ENCODE measurements at regions not wholly inside any gene's neighbourhood (a gene's known extent, or its start where the extent isn't known, plus 50 kb on each side); places are given as distances from the start of the nearest gene placed in this dataset.

DNA sequence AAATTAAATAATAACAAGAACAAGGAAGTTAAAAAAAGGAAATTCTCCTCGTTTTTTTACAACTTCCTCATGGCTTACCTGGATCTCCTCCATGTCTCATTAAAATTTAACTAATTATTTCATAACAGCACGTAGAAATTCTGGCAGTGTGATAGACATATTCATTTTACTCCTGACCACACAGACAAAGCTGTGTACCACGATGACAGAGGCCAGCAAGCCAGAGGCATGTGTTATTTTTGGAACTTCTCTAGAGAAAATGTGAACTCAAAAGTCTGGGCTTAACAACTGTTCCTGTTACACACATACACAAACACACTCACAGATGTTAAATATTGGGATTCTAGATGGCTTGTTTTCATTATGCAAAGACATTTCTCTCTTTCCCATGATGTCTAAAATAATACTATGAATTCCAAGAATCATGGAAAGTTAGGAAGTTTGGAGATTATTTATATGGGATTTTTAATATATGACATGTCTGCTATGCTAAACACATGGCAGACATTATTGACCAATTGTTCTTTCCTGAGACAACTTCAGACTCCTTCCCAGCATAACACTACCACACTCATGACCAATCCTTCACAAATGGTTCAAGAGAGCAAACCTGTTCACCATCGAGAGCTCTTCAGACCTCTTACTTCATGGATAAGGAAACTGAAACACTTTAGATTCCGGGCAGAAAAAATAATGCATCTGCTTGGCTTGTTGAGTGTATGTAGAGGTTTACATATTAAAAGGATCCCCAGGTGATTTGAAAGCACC lies 158.7 kb downstream of the DACT1 start:
- no peaks in the 10 kb centered on the region for H3K36me3 ChIP-seq (replicated peaks in 1 of 2; ENCODE audit: control insufficient read depth in 1 of 2, insufficient read depth in 2 of 2, low read length in 1 of 2)
- ChIA-PET CTCF (interaction anchor here (0.9 to 1.9 kb wide), 2 partner anchors 7 to 11 kb away, joined by 3 to 6 read pairs; no protein-coding TSS in a partner anchor), POLR2A (no interaction called here)
- no peak for DNase-seq
- no peak overlapping the region for H3K9ac ChIP-seq
- H3K27ac ChIP-seq (ENCODE audit: low read depth in 2 of 2, low read length in 1 of 2): no peak overlapping the region
- TF ChIP-seq POLR2AphosphoS5 (IDR thresholded peaks at IDR 0.05; ENCODE audit: low read depth, low read length) (no peak), JUND (IDR thresholded peaks at IDR 0.05) (no peak), ELF1 (IDR thresholded peaks at IDR 0.05) (no peak), TEAD4 (IDR thresholded peaks at IDR 0.05; ENCODE audit: borderline replicate concordance, insufficient read depth) (no peak), EZH2phosphoT487 (IDR thresholded peaks at IDR 0.05; ENCODE audit: borderline replicate concordance, low read depth) (no peak), SIN3A (IDR thresholded peaks at IDR 0.05; ENCODE audit: borderline replicate concordance, low read depth, low read length) (no peak), NFIC (IDR thresholded peaks at IDR 0.05; ENCODE audit: borderline replicate concordance) (no peak), GABPA (IDR thresholded peaks at IDR 0.05; ENCODE audit: low read depth) (no peak), YY1 (IDR thresholded peaks at IDR 0.05; ENCODE audit: low read depth) (no peak), MXI1 (IDR thresholded peaks at IDR 0.05; ENCODE audit: low read depth, low read length) (no peak), RAD21 (IDR thresholded peaks at IDR 0.05; ENCODE audit: low read length) (no peak), GATA2 (CRISPR knock-in tag; IDR thresholded peaks at IDR 0.05) (no peak), MEF2A (IDR thresholded peaks at IDR 0.05; ENCODE audit: borderline replicate concordance, low read depth) (no peak)
- TF ChIP-seq, protein P1, sequence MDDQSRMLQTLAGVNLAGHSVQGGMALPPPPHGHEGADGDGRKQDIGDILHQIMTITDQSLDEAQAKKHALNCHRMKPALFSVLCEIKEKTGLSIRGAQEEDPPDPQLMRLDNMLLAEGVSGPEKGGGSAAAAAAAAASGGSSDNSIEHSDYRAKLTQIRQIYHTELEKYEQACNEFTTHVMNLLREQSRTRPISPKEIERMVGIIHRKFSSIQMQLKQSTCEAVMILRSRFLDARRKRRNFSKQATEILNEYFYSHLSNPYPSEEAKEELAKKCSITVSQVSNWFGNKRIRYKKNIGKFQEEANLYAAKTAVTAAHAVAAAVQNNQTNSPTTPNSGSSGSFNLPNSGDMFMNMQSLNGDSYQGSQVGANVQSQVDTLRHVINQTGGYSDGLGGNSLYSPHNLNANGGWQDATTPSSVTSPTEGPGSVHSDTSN (IDR thresholded peaks at IDR 0.05): no peak
- TF ChIP-seq, protein P2, sequence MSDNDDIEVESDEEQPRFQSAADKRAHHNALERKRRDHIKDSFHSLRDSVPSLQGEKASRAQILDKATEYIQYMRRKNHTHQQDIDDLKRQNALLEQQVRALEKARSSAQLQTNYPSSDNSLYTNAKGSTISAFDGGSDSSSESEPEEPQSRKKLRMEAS (IDR thresholded peaks at IDR 0.05; ENCODE audit: low read depth): no peak
- TF ChIP-seq, protein P3, sequence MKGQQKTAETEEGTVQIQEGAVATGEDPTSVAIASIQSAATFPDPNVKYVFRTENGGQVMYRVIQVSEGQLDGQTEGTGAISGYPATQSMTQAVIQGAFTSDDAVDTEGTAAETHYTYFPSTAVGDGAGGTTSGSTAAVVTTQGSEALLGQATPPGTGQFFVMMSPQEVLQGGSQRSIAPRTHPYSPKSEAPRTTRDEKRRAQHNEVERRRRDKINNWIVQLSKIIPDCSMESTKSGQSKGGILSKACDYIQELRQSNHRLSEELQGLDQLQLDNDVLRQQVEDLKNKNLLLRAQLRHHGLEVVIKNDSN (IDR thresholded peaks at IDR 0.05; ENCODE audit: borderline replicate concordance, low read depth): no peak
- no peaks in the 10 kb centered on the region for H3K4me1 ChIP-seq (ENCODE audit: control insufficient read depth in 1 of 2, insufficient read depth in 2 of 2, low read depth in 1 of 2, low read length in 1 of 2)
- no peaks in the 10 kb centered on the region for H3K9me3 ChIP-seq
- H3K4me2 ChIP-seq: no peak overlapping the region
- 55% methylated on average over 5 of the region's 5 CpGs for WGBS (ENCODE audit: low lambda C conversion rate)
- no peak overlapping the region for H3K4me3 ChIP-seq (ENCODE audit: low read depth in 2 of 2, low read length in 1 of 2)
- H3K9me2 ChIP-seq: no peaks in the 10 kb centered on the region
- no peaks in the 10 kb centered on the region for H3K79me2 ChIP-seq (ENCODE audit: insufficient read depth)
- no peaks in the 10 kb centered on the region for H3F3A ChIP-seq (replicated peaks; ENCODE audit: insufficient read depth)
- no peaks in the 10 kb centered on the region for H4K20me1 ChIP-seq (ENCODE audit: insufficient read depth)
- H2AFZ ChIP-seq (ENCODE audit: low read depth): no peak overlapping the region
- no peaks in the 10 kb centered on the region for H3K27me3 ChIP-seq (ENCODE audit: insufficient read depth)

DNA sequence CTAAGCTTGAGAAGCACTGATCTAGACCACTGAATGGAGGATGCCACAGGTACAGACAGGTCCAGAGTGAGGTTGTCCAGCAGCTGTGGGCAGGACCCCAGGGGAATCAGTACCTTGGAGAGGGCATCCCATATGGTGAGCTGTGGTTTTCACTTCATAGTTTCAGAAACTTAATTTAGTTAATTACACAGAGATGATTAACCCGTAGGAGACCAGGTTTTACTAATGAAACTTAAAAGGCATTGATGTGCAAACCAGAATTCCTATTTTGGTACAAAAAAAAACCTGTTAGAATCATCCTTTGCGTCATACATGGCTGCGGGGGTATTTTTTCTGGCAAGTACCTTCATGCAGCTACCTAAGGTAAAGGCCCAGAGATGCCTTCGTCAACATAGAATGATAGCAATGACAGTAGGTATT lies 159.3 kb downstream of the DACT1 start:
- H2AFZ ChIP-seq (ENCODE audit: low read depth): no peak overlapping the region
- POLR2A ChIA-PET: no interaction called here

More for the DNA sequence above, 159.3 kb downstream of the DACT1 start:
- no peak for DNase-seq
- no peaks in the 10 kb centered on the region for H3K36me3 ChIP-seq (replicated peaks in 1 of 2; ENCODE audit: control insufficient read depth in 1 of 2, insufficient read depth in 2 of 2, low read length in 1 of 2)
- H3K4me2 ChIP-seq: no peak overlapping the region
- no peaks in the 10 kb centered on the region for H3K27me3 ChIP-seq (ENCODE audit: insufficient read depth)
- no peaks in the 10 kb centered on the region for H3K4me1 ChIP-seq (ENCODE audit: control insufficient read depth in 1 of 2, insufficient read depth in 2 of 2, low read depth in 1 of 2, low read length in 1 of 2)
- H3F3A ChIP-seq (replicated peaks; ENCODE audit: insufficient read depth): no peaks in the 10 kb centered on the region
- 75% methylated on average over 4 of the region's 4 CpGs for WGBS (ENCODE audit: low lambda C conversion rate)
- TF ChIP-seq, protein P4, sequence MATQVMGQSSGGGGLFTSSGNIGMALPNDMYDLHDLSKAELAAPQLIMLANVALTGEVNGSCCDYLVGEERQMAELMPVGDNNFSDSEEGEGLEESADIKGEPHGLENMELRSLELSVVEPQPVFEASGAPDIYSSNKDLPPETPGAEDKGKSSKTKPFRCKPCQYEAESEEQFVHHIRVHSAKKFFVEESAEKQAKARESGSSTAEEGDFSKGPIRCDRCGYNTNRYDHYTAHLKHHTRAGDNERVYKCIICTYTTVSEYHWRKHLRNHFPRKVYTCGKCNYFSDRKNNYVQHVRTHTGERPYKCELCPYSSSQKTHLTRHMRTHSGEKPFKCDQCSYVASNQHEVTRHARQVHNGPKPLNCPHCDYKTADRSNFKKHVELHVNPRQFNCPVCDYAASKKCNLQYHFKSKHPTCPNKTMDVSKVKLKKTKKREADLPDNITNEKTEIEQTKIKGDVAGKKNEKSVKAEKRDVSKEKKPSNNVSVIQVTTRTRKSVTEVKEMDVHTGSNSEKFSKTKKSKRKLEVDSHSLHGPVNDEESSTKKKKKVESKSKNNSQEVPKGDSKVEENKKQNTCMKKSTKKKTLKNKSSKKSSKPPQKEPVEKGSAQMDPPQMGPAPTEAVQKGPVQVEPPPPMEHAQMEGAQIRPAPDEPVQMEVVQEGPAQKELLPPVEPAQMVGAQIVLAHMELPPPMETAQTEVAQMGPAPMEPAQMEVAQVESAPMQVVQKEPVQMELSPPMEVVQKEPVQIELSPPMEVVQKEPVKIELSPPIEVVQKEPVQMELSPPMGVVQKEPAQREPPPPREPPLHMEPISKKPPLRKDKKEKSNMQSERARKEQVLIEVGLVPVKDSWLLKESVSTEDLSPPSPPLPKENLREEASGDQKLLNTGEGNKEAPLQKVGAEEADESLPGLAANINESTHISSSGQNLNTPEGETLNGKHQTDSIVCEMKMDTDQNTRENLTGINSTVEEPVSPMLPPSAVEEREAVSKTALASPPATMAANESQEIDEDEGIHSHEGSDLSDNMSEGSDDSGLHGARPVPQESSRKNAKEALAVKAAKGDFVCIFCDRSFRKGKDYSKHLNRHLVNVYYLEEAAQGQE (IDR thresholded peaks at IDR 0.05; ENCODE audit: low read depth, low read length): peak; percentile 96
- TF ChIP-seq YY1 (IDR thresholded peaks at IDR 0.05; ENCODE audit: low read depth): no peak
- no peaks in the 10 kb centered on the region for H4K20me1 ChIP-seq (ENCODE audit: insufficient read depth)
- no peak overlapping the region for H3K4me3 ChIP-seq (ENCODE audit: low read depth in 2 of 2, low read length in 1 of 2)
- CTCF ChIA-PET: no interaction called here
- no peaks in the 10 kb centered on the region for H3K9me3 ChIP-seq
- no peak overlapping the region for H3K9ac ChIP-seq
- no peak overlapping the region for H3K27ac ChIP-seq (ENCODE audit: low read depth in 2 of 2, low read length in 1 of 2)
- H3K79me2 ChIP-seq (ENCODE audit: insufficient read depth): no peaks in the 10 kb centered on the region
- H3K9me2 ChIP-seq: no peaks in the 10 kb centered on the region
